Neural progenitor cell (in vitro differentiated cells): ENCODE measurements at regions not wholly inside any gene's neighbourhood (a gene's known extent, or its start where the extent isn't known, plus 50 kb on each side); places are given as distances from the start of the nearest gene placed in this dataset.
A peak's percentile ranks its signal among the peaks of the same experiment; 100 is the strongest.

Experiments used
- DNase-seq: peaks from one replicate; pipeline ENCODE4 v3.0.0-alpha.2; 2016; ENCODE audit warnings: low spot score
- H2AFZ ChIP-seq: fragments of 200-600 bp; sonication (generic); replicated peaks from 2 replicates; pipeline ENCODE4 v1.6.1; 2016; ENCODE audit warnings: antibody characterized with exemption
- H3F3A ChIP-seq: fragments of 200-600 bp; sonication (generic); 2 replicates; pipeline ENCODE4 v1.6.1; 2016; ENCODE audit warnings: antibody characterized with exemption, low read depth
- H3K27ac ChIP-seq: fragments of 200-600 bp; sonication (generic); 2 replicates; pipeline ENCODE4 v1.5.1; 2016; ENCODE audit warnings: mild to moderate bottlenecking
- H3K27me3 ChIP-seq: fragments of 200-600 bp; sonication (generic); 2 replicates; pipeline ENCODE4 v1.6.1; 2016; ENCODE audit warnings: mild to moderate bottlenecking, moderate library complexity
- H3K36me3 ChIP-seq: fragments of 200-600 bp; sonication (generic); 2 replicates; pipeline ENCODE4 v1.5.1; 2016
- H3K4me1 ChIP-seq: fragments of 200-600 bp; sonication (generic); 2 replicates; pipeline ENCODE4 v1.6.1; 2016; ENCODE audit warnings: mixed run types
- H3K4me2 ChIP-seq: fragments of 200-600 bp; sonication (generic); 2 replicates; pipeline ENCODE4 v1.6.1; 2016
- H3K4me3 ChIP-seq: fragments of 200-600 bp; sonication (generic); 2 replicates; pipeline ENCODE4 v1.5.1; 2016
- H3K79me2 ChIP-seq: fragments of 200-600 bp; sonication (generic); 2 replicates; pipeline ENCODE4 v1.6.1; 2016; ENCODE audit warnings: low read depth
- H3K9ac ChIP-seq: fragments of 200-600 bp; sonication (generic); 2 replicates; pipeline ENCODE4 v1.6.1; 2016
- H3K9me3 ChIP-seq: fragments of 200-600 bp; sonication (generic); 2 replicates; pipeline ENCODE4 v1.5.1; 2016; ENCODE audit warnings: low read depth
- H4K20me1 ChIP-seq: fragments of 200-600 bp; sonication (generic); 2 replicates; pipeline ENCODE4 v1.6.1; 2016; ENCODE audit warnings: low read depth
- H3K27ac Mint-ChIP-seq: 3 replicates; pipeline ENCODE4 v1.8.0; 2021; ENCODE audit warnings: mixed read lengths
- H3K27me3 Mint-ChIP-seq: 2 replicates; pipeline ENCODE4 v1.8.0; 2022; ENCODE audit warnings: low read depth, mild to moderate bottlenecking, inconsistent platforms, moderate library complexity, mixed read lengths; ENCODE audit not compliant: insufficient read depth
- H3K36me3 Mint-ChIP-seq: 3 replicates; pipeline ENCODE4 v1.8.0; 2021; ENCODE audit warnings: mixed read lengths
- H3K4me1 Mint-ChIP-seq: 3 replicates; pipeline ENCODE4 v1.8.0; 2021; ENCODE audit warnings: mixed read lengths
- H3K4me3 Mint-ChIP-seq: 3 replicates; pipeline ENCODE4 v1.8.0; 2021; ENCODE audit warnings: mild to moderate bottlenecking, moderate library complexity, mixed read lengths
- H3K9me3 Mint-ChIP-seq: 3 replicates; pipeline ENCODE4 v1.8.0; 2020; ENCODE audit warnings: mixed read lengths
- EZH2 ChIP-seq: fragments of 200-600 bp; sonication (generic); IDR thresholded peaks from 2 replicates; pipeline ENCODE4 v1.6.1; 2017; ENCODE audit warnings: antibody characterized with exemption, mild to moderate bottlenecking, moderate library complexity
- EZH2phosphoT487 ChIP-seq: fragments of 200-600 bp; sonication (generic); IDR thresholded peaks from 2 replicates; pipeline ENCODE4 v1.6.1; 2017; ENCODE audit warnings: antibody characterized with exemption
- TF ChIP-seq, protein P1 (sequence below): fragments of 200-600 bp; sonication (generic); IDR thresholded peaks from 2 replicates; pipeline ENCODE4 v1.5.1; 2017; ENCODE audit warnings: antibody characterized with exemption, mild to moderate bottlenecking

DNA sequence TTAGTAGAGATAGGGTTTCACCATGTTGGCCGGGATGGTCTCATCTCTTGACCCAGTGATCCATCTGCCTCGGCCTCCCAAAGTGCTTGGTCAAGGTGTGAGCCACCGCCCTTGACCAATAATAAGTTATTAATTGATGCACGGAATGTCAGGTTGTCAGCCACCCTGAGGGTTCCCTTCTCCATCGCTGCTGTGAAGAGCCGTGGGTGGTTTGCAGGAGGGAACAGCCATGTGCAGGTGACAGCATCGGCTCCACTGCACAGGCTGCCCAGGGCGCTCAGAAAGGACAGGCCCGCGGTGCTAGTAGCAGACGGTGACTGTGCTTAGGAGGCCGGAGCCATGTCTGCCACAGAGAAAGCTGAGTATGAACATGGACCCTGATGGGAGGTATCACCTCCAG is 814.0 kb downstream of the BRD1 start:
- Histone ChIP-seq H3K79me2 (no peaks in the 10 kb centered on the region), H3K4me1 (no peaks in the 10 kb centered on the region), H3K9ac (no peak overlapping the region), H3K27ac (no peak overlapping the region), H3K4me3 (no peak overlapping the region), H3K9me3 (no peaks in the 10 kb centered on the region), H4K20me1 (no peaks in the 10 kb centered on the region), H2AFZ (no peak overlapping the region), H3K4me2 (no peak overlapping the region), H3F3A (no peaks in the 10 kb centered on the region), H3K36me3 (no peaks in the 10 kb centered on the region), H3K27me3 (no peaks in the 10 kb centered on the region)
- TF ChIP-seq, protein P1, sequence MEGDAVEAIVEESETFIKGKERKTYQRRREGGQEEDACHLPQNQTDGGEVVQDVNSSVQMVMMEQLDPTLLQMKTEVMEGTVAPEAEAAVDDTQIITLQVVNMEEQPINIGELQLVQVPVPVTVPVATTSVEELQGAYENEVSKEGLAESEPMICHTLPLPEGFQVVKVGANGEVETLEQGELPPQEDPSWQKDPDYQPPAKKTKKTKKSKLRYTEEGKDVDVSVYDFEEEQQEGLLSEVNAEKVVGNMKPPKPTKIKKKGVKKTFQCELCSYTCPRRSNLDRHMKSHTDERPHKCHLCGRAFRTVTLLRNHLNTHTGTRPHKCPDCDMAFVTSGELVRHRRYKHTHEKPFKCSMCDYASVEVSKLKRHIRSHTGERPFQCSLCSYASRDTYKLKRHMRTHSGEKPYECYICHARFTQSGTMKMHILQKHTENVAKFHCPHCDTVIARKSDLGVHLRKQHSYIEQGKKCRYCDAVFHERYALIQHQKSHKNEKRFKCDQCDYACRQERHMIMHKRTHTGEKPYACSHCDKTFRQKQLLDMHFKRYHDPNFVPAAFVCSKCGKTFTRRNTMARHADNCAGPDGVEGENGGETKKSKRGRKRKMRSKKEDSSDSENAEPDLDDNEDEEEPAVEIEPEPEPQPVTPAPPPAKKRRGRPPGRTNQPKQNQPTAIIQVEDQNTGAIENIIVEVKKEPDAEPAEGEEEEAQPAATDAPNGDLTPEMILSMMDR, result no peak
- TF ChIP-seq EZH2, result no peak
- TF ChIP-seq EZH2phosphoT487, result no peak
- Mint-ChIP-seq H3K36me3 (no peaks in the 10 kb centered on the region), H3K4me3 (no peak overlapping the region), H3K27ac (peak overlapping the region; percentile 50), H3K9me3 (no peaks in the 10 kb centered on the region), H3K4me1 (peaks cover 33% of the 10 kb centered on the region), H3K27me3 (peaks cover 4% of the 10 kb centered on the region)
- no peak for DNase-seq

DNA sequence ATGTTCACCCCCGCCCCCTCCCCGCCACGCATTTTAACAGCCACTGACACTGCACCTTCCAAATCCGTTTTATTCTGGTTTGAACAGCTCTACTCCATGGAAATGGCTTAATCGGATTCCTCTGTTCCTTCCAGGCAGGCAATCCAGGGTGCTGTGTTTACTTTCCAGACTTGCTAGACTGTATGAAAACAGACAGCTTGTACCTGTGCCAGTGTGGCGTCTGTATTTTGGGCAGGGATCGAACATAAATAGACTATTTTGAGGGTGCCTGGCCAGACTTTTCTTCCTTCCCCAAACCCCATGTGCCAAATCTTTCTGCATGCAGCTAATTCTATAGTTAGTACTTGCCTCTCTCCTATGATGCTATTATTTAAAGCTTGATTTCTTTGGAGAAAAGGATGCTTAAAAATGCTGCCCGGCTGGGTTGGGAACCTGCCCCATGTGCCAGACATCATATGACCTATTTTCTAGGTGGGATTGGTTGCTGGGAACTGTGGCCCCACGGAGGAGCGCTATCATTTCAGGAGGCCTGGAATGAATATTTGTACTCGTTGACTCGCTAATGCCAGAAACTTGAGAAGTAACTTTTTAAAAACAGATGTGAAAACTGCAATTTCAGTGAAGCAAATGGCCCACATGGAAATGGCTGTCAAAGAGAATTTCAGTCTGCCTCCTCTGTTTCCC is 814.8 kb downstream of the BRD1 start:
- H3K4me1 ChIP-seq, result no peaks in the 10 kb centered on the region
- DNase-seq, result no peak

DNA sequence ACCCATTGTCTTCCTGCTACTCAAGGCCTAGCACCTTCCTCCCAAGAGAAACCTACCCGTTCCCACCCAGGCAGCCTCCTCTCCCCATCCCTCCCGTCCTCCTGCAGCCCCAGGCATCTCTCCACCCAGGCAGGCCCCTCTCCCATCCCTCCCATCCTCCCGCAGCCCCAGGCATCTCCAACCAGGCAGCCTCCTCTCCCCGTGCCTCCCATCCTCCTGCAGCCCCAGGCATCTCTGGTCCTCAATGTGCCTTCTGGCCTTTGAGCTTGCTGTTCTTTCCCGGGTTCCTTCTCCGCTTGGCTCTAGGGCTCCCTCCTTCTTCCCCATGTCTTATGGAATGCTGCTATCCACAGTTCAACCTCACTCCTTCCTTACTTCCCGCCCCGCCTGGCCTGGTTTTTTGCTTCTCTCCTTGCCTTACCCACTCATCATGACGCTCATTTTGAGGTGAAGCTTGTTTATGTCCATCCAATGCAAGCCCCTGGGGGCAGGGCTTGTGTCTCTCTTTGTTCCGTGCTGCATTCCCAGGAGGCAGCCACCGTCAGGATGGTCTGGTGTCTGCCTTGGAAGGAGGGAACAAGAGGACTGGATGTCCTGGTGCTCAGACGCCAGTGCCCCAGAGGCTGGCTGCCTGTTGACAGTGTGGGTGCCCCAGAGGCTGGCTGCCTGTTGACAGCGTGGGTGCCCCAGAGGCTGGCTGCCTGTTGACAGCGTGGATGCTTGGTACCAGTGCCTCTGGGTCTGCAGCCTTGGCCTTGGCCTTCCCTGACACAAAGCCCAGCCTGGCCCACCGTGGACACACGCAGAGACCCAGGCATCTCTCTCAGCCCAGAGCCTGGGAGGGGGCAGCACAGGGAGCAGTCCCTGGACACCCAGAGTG is 815.7 kb downstream of the BRD1 start:
- H3K9me3 Mint-ChIP-seq, result no peaks in the 10 kb centered on the region
- no peak overlapping the region for H3K9ac ChIP-seq
- H3K4me1 ChIP-seq, result no peaks in the 10 kb centered on the region
- H4K20me1 ChIP-seq, result no peaks in the 10 kb centered on the region
- peaks cover 6% of the 10 kb centered on the region for H3K27me3 Mint-ChIP-seq
- no peaks in the 10 kb centered on the region for H3K27me3 ChIP-seq
- peaks cover 36% of the 10 kb centered on the region for H3K4me1 Mint-ChIP-seq
- DNase-seq, result no peak
- H3K27ac Mint-ChIP-seq, result no peak overlapping the region
- no peak overlapping the region for H3K4me3 ChIP-seq
- H3K36me3 Mint-ChIP-seq, result no peaks in the 10 kb centered on the region
- H3K4me2 ChIP-seq, result no peak overlapping the region
- TF ChIP-seq EZH2 (no peak), EZH2phosphoT487 (no peak)
- TF ChIP-seq, protein P1, result no peak
- H3F3A ChIP-seq, result no peaks in the 10 kb centered on the region
- H2AFZ ChIP-seq, result no peak overlapping the region
- no peaks in the 10 kb centered on the region for H3K36me3 ChIP-seq
- H3K79me2 ChIP-seq, result no peaks in the 10 kb centered on the region
- H3K27ac ChIP-seq, result no peak overlapping the region
- no peaks in the 10 kb centered on the region for H3K9me3 ChIP-seq
- H3K4me3 Mint-ChIP-seq, result no peak overlapping the region

More for the DNA sequence above, 814.8 kb downstream of the BRD1 start:
- H3K27ac Mint-ChIP-seq, result peak overlapping the region; percentile 10
- H3K4me3 Mint-ChIP-seq, result no peak overlapping the region
- no peak overlapping the region for H2AFZ ChIP-seq
- no peaks in the 10 kb centered on the region for H3K9me3 Mint-ChIP-seq
- no peaks in the 10 kb centered on the region for H3K36me3 ChIP-seq
- peaks cover 33% of the 10 kb centered on the region for H3K4me1 Mint-ChIP-seq
- no peak overlapping the region for H3K4me3 ChIP-seq
- H3K9me3 ChIP-seq, result no peaks in the 10 kb centered on the region
- H3K27me3 Mint-ChIP-seq, result peaks cover 6% of the 10 kb centered on the region
- no peak overlapping the region for H3K4me2 ChIP-seq
- H3F3A ChIP-seq, result no peaks in the 10 kb centered on the region
- H3K36me3 Mint-ChIP-seq, result no peaks in the 10 kb centered on the region
- TF ChIP-seq EZH2 (no peak), EZH2phosphoT487 (no peak)
- TF ChIP-seq, protein P1, result no peak
- no peaks in the 10 kb centered on the region for H4K20me1 ChIP-seq
- H3K9ac ChIP-seq, result no peak overlapping the region
- H3K79me2 ChIP-seq, result no peaks in the 10 kb centered on the region
- no peaks in the 10 kb centered on the region for H3K27me3 ChIP-seq
- H3K27ac ChIP-seq, result no peak overlapping the region
